GM18508 (cell line): ENCODE measurements at regions not wholly inside any gene's neighbourhood (a gene's known extent, or its start where the extent isn't known, plus 50 kb on each side); places are given as distances from the start of the nearest gene placed in this dataset.

ENCODE experiments used
- ATAC-seq: cut with Tn5 transposase; IDR thresholded peaks from one replicate; pipeline ENCODE4 v1.9.1; 2021; ENCODE audit warnings: moderate number of reproducible peaks; ENCODE audit not compliant: insufficient read depth, unreplicated experiment

DNA sequence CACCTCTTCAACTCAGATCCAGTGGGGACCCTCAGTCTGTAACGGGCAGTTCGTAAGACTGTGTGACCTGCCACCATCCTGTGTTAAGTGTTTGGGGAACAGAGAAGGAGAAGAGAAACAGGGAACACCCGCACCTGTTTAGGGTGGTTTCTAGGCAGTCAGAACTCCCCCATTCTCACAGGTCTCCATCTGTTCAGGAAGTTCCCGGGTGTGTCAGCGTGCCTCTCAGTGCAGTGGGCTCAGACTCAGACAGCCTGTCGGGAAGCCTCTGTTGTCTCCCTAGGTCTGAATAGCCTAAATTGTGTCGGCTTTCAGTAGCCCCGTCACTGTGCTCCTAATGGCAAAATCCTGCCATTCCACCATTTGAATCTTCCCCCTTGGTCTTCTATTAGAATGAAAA lies 256.6 kb downstream of the LOXHD1 start:
- no peak for ATAC-seq

DNA sequence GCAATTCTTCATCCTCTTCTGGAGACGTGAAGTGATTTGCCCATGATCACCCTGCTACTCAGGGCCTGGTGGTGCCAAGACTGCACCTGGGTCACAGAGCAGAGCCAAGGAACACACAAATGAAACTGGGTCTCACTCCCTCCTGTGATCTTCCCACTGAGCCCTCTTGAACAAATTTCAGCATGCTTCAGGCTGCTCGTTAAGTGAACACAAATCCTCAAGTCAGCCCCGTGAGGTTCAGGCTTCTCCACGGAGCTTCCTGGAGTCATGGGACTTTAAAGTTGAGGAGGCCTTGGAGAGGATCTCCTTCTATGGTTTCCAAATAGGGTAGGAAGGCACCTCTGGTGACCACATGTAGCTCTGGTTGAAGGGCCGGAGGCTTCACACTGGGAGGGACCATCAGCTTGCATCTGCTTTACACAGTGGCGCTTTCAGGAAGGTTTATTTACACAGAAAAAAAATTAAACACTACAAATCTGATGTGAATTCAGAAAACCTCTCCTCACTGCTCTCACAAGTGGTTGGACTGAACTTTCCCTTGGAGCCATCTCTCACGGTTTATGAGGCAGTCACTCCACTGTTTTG lies 255.4 kb downstream of the LOXHD1 start:
- no peak for ATAC-seq

DNA sequence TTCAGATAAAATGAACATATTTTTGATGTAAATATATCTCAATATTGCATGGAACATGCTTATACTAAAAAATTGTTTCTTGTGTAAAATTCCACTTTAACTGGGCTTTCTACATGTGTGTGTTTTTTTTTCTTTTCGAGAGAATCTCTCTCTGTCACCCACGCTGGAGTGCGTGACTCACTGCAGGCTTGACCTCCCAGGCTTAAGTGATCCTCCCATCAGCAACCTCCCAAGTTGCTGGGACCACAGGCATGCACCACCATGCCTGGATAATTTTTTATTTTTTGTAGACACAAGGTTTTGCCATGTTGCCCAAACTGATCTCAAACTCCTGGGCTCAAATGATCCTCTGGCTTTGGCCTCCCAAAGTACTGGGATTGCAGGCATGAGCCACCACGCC lies 254.6 kb downstream of the LOXHD1 start:
- no peak for ATAC-seq

DNA sequence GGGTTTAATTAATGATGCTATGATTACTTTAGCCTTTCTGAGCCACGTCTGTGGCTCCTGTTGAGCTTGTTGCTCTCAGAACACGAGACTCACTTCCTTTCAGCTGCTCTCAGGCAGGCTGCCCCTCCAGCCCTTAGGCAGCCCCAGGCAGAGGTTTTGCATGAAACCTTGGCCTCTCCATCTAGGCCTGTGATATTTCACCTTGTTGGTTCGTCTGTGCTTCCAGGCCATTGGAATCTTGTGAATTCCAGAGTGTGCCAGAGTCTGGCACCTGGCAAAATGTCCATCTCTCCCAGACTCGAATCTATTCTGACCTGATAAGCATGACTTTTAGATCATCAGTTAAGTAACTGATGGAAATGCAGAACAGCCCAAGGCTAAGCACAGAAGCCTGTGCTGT lies 254.1 kb downstream of the LOXHD1 start:
- ATAC-seq, result no peak

DNA sequence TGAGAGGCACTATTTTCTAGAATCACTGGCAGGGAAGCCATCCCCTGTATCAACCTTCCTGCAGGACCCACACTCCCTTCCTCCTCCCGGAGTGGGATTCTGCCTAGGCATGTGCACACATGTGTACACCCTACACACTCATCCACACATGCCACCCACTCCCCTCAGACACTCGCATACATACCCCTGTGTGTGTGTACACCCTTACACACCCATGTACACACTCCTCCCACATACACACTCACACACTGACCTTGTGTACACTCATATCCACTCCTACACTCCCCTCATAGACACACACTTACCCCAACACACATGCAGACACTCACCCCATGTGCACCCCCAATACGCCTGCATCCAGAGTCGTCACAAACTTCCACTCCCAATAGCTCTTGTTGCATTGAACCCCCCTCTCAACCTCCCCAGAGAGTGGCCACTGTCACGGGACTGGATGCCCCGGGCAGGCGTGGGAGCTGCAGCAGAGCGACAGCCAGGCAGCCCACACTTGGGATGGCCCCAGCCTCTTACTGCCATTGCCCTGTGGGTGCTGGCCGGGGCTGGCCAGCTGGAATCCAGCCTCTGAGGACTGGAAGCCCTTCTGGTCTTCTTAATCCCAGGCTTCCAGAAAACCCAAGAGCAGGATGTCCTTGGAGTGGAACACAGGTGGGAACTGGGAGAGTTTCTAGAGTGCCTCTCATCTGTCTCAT lies 251.0 kb downstream of the LOXHD1 start:
- no peak for ATAC-seq

DNA sequence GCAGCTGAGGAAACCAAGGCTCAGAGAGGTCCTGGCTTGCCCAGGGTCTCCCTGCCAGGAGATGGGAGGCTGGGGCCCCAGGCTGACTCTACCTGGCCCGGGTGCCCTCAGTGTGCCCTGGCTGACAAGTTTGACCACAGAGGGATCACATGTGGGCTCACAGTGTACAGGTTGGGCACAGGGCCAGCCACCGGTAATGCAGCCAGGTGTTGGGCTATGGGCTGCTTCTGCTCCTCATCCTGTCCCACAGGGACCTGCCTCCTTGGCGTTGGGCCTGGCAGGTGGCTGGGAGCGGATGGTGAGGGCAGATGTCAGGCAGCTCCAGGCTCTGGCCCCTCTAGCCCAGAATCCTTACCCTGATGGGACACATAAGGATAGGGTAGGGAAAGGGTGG lies 250.5 kb downstream of the LOXHD1 start:
- ATAC-seq, result no peak

DNA sequence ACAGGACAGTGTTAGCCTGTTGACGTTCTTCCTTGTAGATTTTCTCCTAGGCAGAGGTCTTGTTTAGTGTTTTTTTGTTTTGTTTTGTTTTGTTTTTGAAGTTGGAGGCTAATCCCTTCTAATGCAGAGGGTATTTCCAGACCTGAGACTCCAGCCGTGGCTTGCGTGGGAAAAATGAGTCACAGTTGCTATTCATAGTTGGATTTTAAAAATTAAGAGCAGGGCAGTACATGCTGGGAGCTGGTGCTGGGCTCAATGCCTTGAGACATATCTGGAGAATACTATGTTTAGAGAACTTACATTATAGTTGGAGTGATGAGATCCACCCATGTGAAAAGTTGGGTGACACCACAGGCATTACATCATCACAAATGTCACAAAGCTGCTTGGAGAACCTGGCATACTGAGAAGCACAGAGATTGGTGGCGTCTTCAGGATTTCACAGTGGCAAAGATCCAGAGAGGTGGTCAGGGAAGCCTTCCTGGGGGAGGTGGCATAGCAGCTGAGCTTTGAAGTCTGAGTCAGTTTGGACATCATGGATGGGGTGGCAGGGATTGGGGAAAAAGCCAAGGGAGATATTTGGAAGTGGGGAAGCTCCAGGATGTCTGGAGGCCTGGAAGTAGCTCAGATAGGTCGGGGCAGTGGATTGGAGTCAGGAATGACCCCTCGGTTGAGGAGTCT lies 249.4 kb downstream of the LOXHD1 start:
- ATAC-seq, result no peak

DNA sequence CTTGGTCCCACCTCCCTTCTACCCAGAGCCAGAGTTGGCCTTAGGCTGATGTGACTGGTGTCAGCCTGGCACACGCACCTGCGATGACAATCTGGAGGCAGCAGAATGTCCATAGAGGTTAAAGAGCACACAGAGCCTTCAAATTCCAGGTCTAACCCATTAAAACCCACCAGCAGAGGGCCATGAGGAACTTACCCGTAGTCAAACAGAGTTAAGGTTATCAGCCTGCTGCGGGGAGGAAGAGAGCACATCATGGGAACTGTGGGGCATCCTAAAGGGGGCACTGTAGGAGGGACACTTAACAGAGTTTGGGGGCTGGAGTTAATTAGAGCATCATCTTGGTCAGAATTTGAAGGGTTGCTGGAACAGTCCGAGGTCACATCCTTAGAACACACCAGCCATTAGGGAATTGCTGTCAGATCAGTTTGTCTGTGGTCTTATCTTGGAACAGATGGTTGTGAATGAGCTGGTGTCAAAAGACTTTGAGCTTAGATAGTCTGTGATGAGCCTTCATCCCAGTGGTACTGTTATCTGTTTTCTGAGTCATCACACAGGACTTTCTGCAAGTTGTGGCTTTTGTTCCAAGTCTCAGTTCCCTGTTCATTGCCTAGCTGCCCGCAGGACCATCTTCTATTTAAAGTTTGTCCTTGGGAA lies 248.6 kb downstream of the LOXHD1 start:
- no peak for ATAC-seq

DNA sequence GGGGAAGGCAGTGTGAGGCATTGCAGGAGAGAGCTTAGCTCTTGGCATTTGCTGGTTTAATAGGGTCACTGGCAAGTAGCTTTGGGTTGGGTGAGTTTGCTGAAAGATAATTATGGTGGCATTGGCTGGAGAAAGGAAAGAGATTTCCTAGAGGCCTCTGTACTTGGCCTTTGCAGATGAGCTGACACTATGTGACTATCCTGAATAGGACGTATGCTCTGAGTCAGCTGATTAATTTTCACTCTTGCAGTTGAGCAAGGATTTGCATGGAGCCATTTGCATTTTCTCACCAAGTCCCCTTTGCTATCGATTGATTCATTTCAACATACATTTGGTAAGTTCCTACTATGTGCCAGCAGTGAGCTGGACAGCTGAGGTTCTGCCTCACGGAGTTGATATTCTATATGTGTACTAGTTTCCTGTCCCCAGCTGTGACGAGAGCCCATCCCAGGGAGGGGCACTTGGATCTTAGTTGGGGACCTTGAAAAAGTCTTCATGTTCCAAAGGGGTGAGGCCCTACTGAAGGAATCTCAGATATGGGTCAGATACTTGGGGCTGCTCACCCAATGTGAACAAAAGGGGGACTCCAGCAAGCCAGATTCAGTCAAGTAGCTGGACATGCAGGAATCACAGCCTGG lies 245.7 kb downstream of the LOXHD1 start:
- no peak for ATAC-seq

DNA sequence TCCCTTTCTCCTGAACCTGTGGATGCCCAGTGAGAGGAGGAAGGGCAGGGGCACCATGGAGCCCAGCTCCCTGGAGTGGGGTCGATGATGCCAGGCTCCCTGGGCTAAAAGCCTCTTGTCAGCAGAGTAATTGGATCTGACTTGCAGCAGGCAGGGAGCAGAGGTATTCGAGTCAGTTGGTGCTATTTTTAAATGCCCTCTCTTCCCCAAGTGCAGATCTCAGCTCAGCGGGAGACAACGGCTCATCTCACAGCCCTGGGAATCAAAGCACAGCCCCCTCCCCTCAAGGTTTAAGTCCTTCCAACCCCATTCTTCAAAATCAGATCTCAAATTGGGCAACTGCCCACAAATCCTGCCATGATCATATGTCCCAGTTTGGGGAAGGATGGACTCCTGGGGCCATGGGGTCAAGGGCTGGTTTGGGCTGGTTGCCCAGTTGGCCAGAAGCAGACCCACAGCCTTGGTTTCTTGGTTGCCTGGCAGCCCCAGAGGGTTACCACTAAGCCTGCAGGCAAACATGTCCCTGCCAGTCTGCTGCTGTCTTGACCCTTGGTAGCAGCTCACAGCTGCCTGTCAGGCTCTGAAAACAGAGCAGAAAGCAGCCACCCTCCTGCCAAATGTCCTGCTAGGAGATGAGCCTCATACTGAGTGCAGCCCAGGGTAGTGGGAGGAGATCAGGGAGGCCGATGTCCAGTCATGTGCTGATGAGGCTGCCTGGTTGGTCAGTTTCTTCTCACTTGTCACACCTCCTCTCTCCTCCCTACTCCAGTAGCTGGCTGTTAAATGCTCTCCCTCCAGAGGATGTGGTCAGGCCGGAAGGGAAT lies 244.9 kb downstream of the LOXHD1 start:
- ATAC-seq, result no peak

DNA sequence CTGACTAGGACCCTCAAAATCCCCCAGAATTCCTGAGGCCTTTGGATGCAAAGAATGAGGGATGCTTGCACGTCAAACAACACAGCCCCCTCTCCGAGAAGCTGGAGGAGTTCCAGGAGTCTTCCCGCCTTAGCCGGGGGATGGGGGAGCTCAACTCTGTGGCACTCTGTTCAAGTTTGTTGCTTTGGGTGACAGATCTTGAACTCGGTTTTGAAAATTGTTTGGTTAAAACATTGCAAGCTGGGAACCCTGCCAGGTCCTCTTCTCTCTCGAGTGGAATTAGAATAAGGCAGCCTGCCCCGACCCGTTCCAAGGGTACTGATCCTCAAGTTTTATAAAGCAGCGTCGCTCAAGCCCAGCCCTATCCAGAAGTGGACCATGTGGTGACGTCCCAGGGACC lies 244.1 kb downstream of the LOXHD1 start:
- no peak for ATAC-seq

DNA sequence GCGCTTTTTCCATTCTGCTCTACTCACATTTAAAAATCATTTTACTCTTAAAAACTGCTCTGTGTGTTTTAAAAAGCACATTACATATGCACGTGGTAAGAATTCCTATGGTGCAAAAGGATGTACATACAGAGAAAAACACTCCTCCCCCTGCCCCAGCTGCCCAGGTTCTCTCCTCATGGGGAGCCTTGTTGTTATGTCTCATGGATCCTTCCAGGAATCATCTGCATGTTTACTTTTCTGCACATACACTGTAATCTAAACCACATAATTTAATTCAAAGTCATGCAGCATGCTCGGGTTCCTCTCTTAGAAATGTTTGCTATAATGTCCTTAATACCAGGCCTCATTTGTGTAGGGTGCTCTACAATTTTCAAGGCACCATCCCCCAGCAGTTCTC lies 243.3 kb downstream of the LOXHD1 start:
- ATAC-seq, result no peak

DNA sequence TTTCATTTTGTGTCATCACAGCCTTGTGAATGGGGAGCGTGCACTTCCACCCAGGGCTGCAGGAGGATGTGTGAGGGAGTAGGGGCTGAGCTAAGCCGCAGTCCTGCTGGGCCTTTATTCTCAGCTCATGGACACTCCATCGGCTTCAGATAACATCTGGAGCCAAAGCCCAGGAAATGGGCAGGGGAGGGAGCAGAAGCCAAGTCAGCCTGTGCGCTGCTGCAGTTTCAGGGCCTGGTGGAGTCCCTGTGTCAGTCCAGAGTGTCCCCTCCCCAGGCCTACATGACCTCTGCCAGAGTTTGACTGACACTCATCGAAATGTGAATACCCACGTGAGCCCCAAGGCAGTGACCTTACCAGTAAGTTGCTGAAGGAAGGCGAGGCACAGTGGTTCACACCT lies 242.2 kb downstream of the LOXHD1 start:
- no peak for ATAC-seq

DNA sequence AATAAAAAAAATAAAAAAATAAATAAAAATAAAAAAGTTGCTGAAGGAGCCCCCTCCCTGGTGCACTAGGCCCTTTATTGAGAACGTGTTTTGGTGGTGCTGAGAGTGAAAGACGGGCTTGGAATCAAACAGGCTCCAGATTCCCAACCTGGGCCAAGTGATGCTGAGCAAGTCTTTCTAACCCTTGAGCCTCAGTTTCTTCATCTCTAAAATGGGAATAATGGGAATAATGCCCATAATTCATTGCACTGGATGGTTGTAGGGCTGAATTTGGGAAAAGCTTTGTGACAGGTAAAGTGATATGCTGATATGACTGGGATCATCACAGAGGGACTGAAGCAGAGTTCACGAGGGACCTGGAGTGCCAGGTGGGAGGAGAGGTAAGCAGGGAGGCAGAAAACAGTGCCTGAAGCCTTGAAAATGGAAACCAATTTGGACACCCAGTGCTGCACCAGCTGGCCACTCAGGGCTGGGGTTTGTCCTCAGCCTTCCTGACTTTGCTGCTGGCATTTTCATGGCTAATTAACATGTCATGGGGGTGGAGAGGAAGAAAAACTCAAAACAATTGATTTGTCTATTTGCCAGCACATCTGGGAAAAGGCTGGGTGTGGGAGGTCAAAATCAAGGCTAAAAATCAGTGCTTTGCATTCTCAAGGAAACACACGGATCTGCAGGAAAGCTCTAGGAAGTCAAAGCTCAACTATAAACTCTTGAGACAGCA lies 241.3 kb downstream of the LOXHD1 start:
- no peak for ATAC-seq

DNA sequence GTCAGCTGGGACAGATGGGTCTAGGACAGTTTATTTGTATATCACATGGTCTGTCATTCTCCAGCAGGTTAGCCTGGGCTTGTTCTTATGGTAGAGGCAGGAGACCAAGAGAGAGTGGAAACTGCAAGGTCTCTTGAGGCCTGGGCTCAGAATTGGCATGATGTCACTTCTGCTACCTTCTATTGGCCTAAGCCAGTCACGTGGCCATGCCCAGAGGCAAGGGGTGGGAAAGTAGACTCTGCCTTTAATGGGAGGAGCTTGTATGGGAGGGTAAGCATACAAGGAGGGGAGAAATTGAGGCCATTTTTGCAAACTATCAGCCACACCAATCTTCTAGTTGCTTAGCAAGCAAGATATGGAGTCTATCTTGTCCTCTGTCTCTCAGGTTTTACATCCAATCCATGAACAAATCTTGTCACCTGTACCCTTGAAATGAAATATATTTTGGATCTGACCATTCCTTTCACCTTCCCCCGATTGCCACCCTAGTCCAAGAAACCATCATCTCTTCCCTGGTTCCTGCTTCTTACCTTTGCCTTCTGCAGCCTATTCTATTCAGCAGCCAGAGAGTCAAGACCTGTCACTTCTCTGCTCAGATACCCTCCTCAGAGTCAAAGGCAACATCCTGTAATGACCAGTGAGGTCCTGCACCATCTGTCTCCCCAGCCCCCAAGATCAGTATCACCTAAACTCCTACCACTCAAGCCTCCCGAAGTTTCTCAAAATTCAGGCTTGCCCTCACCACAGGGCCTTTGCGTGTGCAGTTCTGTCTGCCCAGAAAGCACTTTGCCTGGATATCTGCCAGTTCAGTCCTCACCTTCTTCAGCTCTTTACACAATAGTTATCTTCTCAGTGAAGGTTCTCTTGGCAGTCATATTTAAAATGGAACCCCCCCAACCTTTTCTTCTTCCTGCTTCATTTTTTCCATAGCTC lies 240.0 kb downstream of the LOXHD1 start:
- peak; percentile 55 for ATAC-seq

DNA sequence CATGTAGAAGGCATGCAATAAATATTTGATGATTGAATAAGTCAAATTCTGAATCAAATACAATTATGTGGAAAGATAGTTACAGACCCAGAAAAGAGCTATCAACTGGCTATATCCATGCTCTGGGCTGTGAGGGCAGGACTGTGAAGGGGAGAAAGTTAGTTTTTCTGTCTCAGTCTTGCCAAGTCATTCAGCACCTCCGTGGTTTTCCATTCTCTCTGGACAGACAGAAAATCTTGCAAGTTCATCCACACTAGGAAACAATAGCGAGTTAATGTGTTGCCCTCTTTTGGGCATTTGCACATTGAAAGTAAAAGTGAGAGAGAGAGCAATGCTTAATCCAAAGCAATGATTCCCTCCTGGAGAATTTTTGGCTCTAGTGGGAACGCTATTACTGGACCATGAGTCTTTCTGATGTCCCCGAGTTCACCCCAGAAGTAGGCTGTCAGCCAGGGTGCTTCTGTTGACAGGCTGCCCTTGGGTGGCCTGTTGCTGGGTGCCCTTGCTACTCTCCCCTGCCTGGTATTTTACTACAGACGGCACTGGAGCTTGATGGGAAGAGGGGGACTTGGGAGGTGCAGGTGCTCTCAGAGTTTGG lies 238.3 kb downstream of the LOXHD1 start:
- ATAC-seq, result no peak

DNA sequence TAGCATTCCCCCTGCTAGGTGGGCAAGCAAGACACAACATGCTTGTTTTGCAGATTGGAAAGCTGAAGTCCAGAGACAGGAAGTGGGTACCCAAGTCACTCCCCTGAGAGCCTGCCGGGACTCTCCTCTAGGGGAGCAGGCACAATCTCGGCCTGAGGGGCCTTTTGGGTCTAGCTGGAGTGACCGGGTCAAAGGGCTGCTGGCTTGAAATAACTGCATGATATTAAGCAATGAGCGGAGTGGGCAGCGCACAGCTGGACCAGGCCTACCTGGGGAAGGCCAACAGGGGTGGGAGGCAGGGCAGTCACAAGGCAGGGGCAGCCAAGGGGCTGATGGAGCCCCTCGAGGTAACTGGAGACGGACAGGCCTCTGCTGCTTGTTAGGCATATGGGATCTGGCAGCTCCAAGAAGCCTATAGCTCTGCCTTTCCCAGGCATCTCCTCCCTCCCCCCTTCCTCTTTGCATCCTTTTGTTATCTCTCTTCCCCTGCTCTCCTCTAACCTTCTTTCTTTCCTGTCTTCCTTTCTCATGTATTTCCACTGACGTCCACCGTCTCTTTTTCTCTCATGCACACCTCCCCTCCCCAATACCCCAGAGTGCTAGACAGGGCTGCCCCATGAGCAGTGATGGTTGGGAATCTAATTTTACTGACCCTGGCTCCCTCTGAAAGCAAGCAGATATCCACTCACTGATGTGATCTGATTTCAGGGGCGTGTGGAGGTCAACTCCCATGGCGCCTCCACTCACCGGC lies 237.5 kb downstream of the LOXHD1 start:
- ATAC-seq, result no peak
